ENCODE measurements at regions not wholly inside any gene's neighbourhood (a gene's known extent, or its start where the extent isn't known, plus 50 kb on each side); places are given as distances from the start of the nearest gene placed in this dataset.
A peak's percentile ranks its signal among the peaks of the same experiment; 100 is the strongest.

GRCh38 chr17:77394540-77395295, 253.9 kb downstream of the SEC14L1 start:
- no peak for DNase-seq (ENCODE audit: low read depth)

GRCh38 chr17:77395501-77396048, 254.8 kb downstream of the SEC14L1 start:
- DNase-seq (ENCODE audit: low read depth), result no peak

- peak; percentile 89 for DNase-seq (ENCODE audit: low read depth)
These were observed 255.8 kb downstream of the SEC14L1 start for GRCh38 chr17:77396610-77397009.

- no peak for DNase-seq (ENCODE audit: low read depth)
These were observed 257.5 kb downstream of the SEC14L1 start for GRCh38 chr17:77398274-77398673.

- DNase-seq (ENCODE audit: low read depth), result no peak
These were observed 258.7 kb downstream of the SEC14L1 start for GRCh38 chr17:77399319-77399957.

GRCh38 chr17:77400445-77400870, 259.7 kb downstream of the SEC14L1 start:
- DNase-seq (ENCODE audit: low read depth), result no peak

- no peak for DNase-seq (ENCODE audit: low read depth)
These were observed 261.5 kb downstream of the SEC14L1 start for GRCh38 chr17:77402159-77402731.

- no peak for DNase-seq (ENCODE audit: low read depth)
These were observed 263.1 kb downstream of the SEC14L1 start for GRCh38 chr17:77403854-77404253.

GRCh38 chr17:77404812-77405581, 264.2 kb downstream of the SEC14L1 start:
- DNase-seq (ENCODE audit: low read depth), result peak; percentile 73

GRCh38 chr17:77405867-77406732, 265.3 kb downstream of the SEC14L1 start:
- DNase-seq (ENCODE audit: low read depth), result no peak

- no peak for DNase-seq (ENCODE audit: low read depth)
These were observed 266.8 kb downstream of the SEC14L1 start for GRCh38 chr17:77407321-77408277.

- DNase-seq (ENCODE audit: low read depth), result no peak
These were observed 267.5 kb downstream of the SEC14L1 start for GRCh38 chr17:77408284-77408683.

- no peak for DNase-seq (ENCODE audit: low read depth)
These were observed 268.8 kb downstream of the SEC14L1 start for GRCh38 chr17:77409282-77410161.

- DNase-seq (ENCODE audit: low read depth), result no peak
These were observed 269.7 kb downstream of the SEC14L1 start for GRCh38 chr17:77410470-77410869.

- no peak for DNase-seq (ENCODE audit: low read depth)
These were observed 274.1 kb downstream of the SEC14L1 start for GRCh38 chr17:77414811-77415400.

- DNase-seq (ENCODE audit: low read depth), result no peak
These were observed 275.4 kb downstream of the SEC14L1 start for GRCh38 chr17:77416105-77416713.

GRCh38 chr17:77417575-77417974, 276.8 kb downstream of the SEC14L1 start:
- no peak for DNase-seq (ENCODE audit: low read depth)

- no peak for DNase-seq (ENCODE audit: low read depth)
These were observed 277.8 kb downstream of the SEC14L1 start for GRCh38 chr17:77418609-77419008.

Data from GM04504 (cell line).